ENCODE measurements at regions not wholly inside any gene's neighbourhood (a gene's known extent, or its start where the extent isn't known, plus 50 kb on each side); places are given as distances from the start of the nearest gene placed in this dataset.

- TF ChIP-seq CTCF (IDR thresholded peaks at IDR 0.05) (no peak), POLR2A (IDR thresholded peaks at IDR 0.05) (no peak)
These were observed 1160.7 kb upstream of the NRXN1 start for GRCh38 chr2:52192656-52193055.

Data from lower leg skin (tissue), 3 donors.